Central memory CD8-positive, alpha-beta T cell (primary cell): ENCODE measurements at regions not wholly inside any gene's neighbourhood (a gene's known extent, or its start where the extent isn't known, plus 50 kb on each side); places are given as distances from the start of the nearest gene placed in this dataset.
"Not testable (repeated sequence)": the region's sequence is repeated elsewhere in the genome, so short reads cannot be mapped to it uniquely, and the experiment has no call there.

Source experiments
- ATAC-seq: fragments of 150-1000 bp; cut with Tn5 transposase; replicated peaks from 2 replicates; pipeline ENCODE4 v1.10.0; 2022; ENCODE audit warnings: mild to moderate bottlenecking, moderate FRiP score, moderate number of reproducible peaks; ENCODE audit not compliant: poor library complexity, severe bottlenecking; ENCODE audit errors: extremely low read depth
- DNase-seq, 2 donors: peaks; one replicate each; pipeline ENCODE4 v3.0.0; 2021; ENCODE audit warnings: low spot score in 2 of 2
- H3K27ac Mint-ChIP-seq: one replicate; pipeline ENCODE4 v1.8.0; 2022; ENCODE audit warnings: low read depth, mild to moderate bottlenecking, moderate library complexity, mixed read lengths
- H3K27me3 Mint-ChIP-seq: one replicate; pipeline ENCODE4 v1.8.0; 2022; ENCODE audit warnings: mixed read lengths
- H3K36me3 Mint-ChIP-seq: one replicate; pipeline ENCODE4 v1.8.0; 2022; ENCODE audit warnings: mild to moderate bottlenecking, moderate library complexity, mixed read lengths; ENCODE audit not compliant: insufficient read depth
- H3K4me1 Mint-ChIP-seq: one replicate; pipeline ENCODE4 v1.8.0; 2022; ENCODE audit warnings: mixed read lengths
- H3K4me3 Mint-ChIP-seq: one replicate; pipeline ENCODE4 v1.8.0; 2022; ENCODE audit warnings: mild to moderate bottlenecking, moderate library complexity, mixed read lengths
- H3K9me3 Mint-ChIP-seq: one replicate; pipeline ENCODE4 v1.8.0; 2022; ENCODE audit warnings: mixed read lengths

DNA sequence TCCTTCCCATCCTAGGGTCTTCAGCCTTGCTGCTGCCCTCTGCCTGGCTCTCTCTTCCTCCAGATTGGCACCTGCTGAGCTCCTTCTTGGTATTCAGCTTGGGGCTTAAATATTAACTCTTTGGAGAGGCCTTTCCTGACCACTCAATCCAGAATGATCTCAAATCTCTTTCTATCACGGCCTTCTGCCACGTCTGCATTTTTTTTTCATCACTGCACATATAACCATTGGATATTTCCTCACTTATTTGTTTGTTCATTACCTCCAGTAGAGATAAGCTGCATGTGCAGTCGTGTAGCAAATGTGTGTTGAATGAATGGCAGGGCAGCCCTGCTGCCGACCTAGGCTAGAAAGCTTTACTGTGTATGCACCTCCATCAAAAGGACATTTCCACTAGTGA, 51.6 kb upstream of the MPP7 start:
- Mint-ChIP-seq H3K9me3 (no peaks in the 10 kb centered on the region), H3K36me3 (peaks cover 2% of the 10 kb centered on the region), H3K27ac (no peak overlapping the region), H3K27me3 (no peaks in the 10 kb centered on the region), H3K4me1 (no peaks in the 10 kb centered on the region), H3K4me3 (no peak overlapping the region)
- DNase-seq (no peak), ATAC-seq (no peak)

DNA sequence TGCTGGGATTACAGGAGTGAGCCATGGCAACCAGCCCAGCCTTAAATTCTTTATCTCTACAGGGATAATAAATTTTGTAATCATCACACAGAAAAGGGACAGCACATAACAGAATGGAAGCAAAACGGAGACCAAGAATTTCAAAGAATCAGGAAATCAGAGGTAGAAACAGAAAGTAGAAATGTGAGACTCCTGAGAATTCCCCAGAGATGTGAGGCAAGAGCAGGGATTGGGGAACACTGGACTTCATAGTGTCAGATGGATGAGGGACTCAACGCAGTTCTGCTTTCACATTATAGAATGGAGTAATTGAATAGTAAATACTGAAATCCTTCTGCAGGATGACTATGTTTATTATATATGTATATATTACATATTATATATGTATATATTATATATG, 52.5 kb upstream of the MPP7 start:
- H3K9me3 Mint-ChIP-seq: no peaks in the 10 kb centered on the region
- no peak overlapping the region for H3K27ac Mint-ChIP-seq
- peaks cover 2% of the 10 kb centered on the region for H3K36me3 Mint-ChIP-seq
- DNase-seq: no peak
- no peaks in the 10 kb centered on the region for H3K27me3 Mint-ChIP-seq
- H3K4me1 Mint-ChIP-seq: no peaks in the 10 kb centered on the region
- H3K4me3 Mint-ChIP-seq: no peak overlapping the region
- no peak for ATAC-seq

DNA sequence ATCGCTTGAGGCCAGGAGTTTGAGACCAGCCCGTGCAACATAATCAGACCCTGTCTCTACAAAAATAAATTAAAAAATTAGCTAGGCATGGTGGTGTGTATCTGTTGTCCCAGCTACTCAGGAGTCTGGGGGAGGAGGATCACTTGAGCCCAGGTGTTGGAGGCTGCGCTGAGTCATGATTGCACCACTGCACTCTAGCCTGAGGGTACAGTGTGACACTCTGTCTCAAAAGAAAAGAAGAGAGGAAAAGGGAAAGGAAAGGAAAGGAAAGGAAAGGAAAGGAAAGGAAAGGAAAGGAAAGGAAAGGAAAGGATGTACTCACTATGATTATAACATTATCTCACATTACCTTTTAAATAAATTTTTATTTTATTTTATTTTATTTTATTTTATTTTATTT, 56.5 kb upstream of the MPP7 start:
- Mint-ChIP-seq H3K4me1 (no peaks in the 10 kb centered on the region), H3K27ac (no peak overlapping the region), H3K36me3 (peaks cover 4% of the 10 kb centered on the region), H3K27me3 (no peaks in the 10 kb centered on the region), H3K4me3 (no peak overlapping the region), H3K9me3 (no peaks in the 10 kb centered on the region)
- no peak for DNase-seq
- no peak for ATAC-seq

DNA sequence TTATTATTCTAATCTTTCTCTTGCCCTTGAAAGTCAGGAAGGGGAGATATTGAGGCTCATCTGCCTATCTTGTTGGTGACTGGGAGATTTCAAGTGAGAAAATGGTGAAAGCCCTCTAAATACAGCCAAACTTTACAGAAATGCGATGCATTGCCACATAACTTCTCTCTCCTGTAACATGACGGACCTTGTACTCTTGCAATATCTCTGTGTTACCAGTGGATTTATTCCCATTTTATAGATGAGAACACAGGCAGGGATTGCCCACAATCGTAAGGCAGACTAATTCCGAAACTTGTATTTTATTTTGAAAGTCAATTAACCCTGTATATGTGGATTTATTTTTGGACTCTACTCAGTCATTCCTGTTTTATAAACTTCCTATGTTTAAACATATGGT, 57.3 kb upstream of the MPP7 start:
- ATAC-seq: no peak
- DNase-seq: no peak
- H3K27ac Mint-ChIP-seq: no peak overlapping the region
- H3K36me3 Mint-ChIP-seq: peaks cover 4% of the 10 kb centered on the region
- H3K27me3 Mint-ChIP-seq: no peaks in the 10 kb centered on the region
- peaks cover 1% of the 10 kb centered on the region for H3K4me1 Mint-ChIP-seq
- no peak overlapping the region for H3K4me3 Mint-ChIP-seq
- H3K9me3 Mint-ChIP-seq: no peaks in the 10 kb centered on the region

DNA sequence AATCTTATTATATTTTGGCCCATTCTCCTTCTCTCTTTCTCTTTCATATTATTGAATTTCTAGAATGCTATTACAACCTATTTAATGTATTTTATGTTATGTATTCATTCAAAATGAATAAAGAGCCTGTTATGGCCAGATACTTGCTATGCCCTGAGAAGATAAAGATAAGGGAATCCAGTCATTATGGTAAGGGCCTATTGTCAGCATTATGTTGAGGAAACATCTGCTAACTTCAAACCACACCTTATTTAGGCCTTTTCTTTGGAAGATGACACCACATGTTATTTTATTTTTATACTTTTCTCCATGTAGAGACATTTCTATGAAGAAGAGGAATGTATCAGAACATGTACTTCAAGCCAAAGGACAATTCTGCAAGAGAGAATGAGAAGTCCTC, 60.5 kb upstream of the MPP7 start:
- H3K36me3 Mint-ChIP-seq: peaks cover 4% of the 10 kb centered on the region
- H3K27ac Mint-ChIP-seq: peak overlapping the region; percentile 57
- no peaks in the 10 kb centered on the region for H3K27me3 Mint-ChIP-seq
- H3K4me3 Mint-ChIP-seq: no peak overlapping the region
- DNase-seq (no peak), ATAC-seq (no peak)
- peaks cover 25% of the 10 kb centered on the region for H3K4me1 Mint-ChIP-seq
- no peaks in the 10 kb centered on the region for H3K9me3 Mint-ChIP-seq

DNA sequence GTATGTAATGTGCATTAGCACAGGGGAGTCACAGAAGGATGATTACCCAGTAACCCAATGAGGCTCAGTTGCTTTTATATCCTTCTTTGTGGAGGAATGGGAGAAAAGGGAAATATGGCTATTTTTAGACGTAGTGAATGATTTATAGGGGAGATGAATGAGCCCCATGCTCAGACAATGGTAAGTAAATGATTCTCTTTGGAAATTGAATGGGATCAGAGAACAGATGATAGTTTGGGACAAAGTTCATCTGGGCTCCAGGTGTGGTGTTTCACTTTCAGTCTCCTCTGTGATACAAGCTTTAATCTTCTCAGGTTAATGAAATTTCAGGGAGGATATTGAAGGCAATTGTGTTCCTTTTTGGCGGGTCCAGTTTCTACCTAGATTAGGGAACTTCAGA, 63.0 kb upstream of the MPP7 start:
- H3K36me3 Mint-ChIP-seq: peaks cover 1% of the 10 kb centered on the region
- H3K4me3 Mint-ChIP-seq: peak overlapping the region; percentile 61
- no peaks in the 10 kb centered on the region for H3K9me3 Mint-ChIP-seq
- ATAC-seq: no peak
- no peak for DNase-seq
- peak overlapping the region; percentile 94 for H3K27ac Mint-ChIP-seq
- peaks cover 37% of the 10 kb centered on the region for H3K4me1 Mint-ChIP-seq
- H3K27me3 Mint-ChIP-seq: no peaks in the 10 kb centered on the region

DNA sequence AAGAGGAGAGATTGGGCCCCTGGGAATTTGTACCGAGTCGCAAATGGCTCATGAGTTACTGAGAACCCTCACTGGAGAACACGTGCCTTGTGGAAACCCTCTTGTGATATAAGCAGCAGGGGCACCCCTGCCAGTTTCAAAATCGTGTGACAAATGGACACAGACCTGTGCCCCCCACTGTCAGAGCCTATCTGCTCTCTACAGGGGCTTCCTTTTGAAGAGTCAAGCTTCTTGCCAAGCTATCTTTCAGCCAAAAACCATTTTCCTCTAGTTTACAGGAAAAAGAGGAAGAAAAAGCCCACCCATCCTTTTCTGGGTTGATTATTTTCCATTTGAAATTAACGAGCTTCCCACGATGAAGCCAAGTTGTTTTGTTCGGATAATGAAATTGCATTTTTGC, 64.1 kb upstream of the MPP7 start:
- no peaks in the 10 kb centered on the region for H3K9me3 Mint-ChIP-seq
- DNase-seq (no peak), ATAC-seq (no peak)
- H3K27ac Mint-ChIP-seq: peak overlapping the region; percentile 42
- H3K27me3 Mint-ChIP-seq: no peaks in the 10 kb centered on the region
- H3K4me1 Mint-ChIP-seq: peaks cover 38% of the 10 kb centered on the region
- H3K36me3 Mint-ChIP-seq: peaks cover 1% of the 10 kb centered on the region
- H3K4me3 Mint-ChIP-seq: no peak overlapping the region

DNA sequence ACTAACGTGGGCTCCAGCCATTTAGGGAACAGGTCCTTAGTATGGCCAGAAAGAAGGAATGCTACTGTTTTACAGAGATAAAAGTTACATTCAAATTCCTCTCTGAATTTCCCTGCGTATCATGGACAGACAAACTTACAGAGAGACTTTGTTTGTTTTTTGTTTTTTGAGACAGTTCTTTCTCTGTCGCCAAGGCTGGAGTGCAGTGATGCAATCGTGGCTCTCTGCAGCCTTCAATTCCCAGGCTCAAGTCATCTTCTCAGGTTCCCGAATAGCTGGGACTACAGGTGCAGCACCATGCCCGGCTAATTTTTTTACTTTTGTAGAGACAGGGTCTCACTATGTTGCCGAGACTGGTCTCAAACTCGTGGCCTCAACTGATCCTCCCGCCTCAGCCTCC, 64.5 kb upstream of the MPP7 start:
- peaks cover 1% of the 10 kb centered on the region for H3K36me3 Mint-ChIP-seq

DNA sequence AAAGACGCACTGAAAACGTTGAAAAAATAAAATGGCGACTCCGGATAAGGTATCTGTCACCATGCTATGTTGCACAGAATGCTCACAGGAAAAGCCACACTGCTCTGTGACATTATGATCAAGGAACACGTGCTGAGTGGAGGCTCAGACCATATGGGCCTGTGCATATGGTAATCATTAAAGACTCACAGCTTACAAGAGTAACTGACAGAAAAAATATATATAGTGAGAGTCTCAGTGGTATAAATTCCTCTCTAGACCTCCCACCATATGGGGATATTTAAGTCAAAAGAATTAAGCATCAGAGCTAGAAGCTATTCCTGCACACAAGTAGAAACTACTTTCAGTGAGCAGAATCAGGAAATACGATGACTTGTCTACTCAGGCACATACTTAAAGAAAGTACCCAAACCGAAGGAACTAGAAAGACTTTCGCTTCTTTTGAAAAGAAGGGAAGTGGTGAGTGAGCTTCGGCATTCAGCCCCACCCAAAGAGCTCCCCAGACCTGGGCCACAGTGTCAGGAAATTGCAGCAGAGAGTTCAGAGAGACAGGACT, 65.1 kb upstream of the MPP7 start:
- Mint-ChIP-seq H3K4me1 (peaks cover 38% of the 10 kb centered on the region), H3K27me3 (no peaks in the 10 kb centered on the region), H3K36me3 (peaks cover 1% of the 10 kb centered on the region), H3K9me3 (no peaks in the 10 kb centered on the region), H3K27ac (peak overlapping the region; percentile 42), H3K4me3 (peak overlapping the region; percentile 61)
- ATAC-seq: peak; percentile 99
- peak in 1 of 2 donors; percentile 45 for DNase-seq

More for the DNA sequence above, 64.5 kb upstream of the MPP7 start:
- H3K9me3 Mint-ChIP-seq: no peaks in the 10 kb centered on the region
- peak overlapping the region; percentile 61 for H3K4me3 Mint-ChIP-seq
- H3K27me3 Mint-ChIP-seq: no peaks in the 10 kb centered on the region
- peak overlapping the region; percentile 42 for H3K27ac Mint-ChIP-seq
- H3K4me1 Mint-ChIP-seq: peaks cover 38% of the 10 kb centered on the region
- no peak for ATAC-seq
- no peak for DNase-seq

DNA sequence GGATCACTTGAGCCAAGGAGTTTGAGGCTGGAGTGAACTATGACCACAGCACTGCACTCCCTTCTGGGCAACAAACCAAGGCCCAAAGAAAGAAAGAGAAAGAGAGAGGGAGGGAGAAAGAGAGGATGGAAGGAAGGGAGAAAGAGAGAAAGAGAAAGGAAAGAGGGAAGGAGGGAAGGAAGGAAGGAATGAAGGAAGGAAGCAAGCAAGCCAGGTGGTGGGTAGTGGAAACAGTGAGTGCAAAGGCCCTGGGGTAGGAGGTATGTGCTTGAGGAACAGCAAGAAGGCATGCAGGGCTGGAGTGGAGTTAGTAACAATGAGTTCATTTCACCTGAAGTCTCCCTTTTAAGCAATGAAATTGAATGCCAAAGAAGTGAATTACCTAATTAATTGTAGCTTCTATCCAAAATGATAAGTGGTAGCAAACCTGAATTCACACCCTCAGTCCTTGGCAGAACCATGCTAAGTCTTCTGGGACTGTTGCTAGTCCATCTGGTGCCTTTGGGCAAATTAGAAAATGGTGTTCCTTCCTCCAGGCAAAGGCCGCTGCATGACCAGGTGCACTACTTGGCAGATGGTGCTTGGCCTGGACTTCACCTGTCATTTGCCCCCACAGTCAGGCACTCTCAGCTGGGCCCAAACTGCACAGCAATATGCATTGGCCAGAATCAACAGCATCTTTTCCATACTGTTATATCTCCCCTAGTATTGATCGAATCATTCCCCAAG, 67.4 kb upstream of the MPP7 start:
- ATAC-seq (no peak), DNase-seq (no peak)
- Mint-ChIP-seq H3K9me3 (no peaks in the 10 kb centered on the region), H3K36me3 (no peaks in the 10 kb centered on the region), H3K27me3 (no peaks in the 10 kb centered on the region), H3K4me3 (no peak overlapping the region), H3K4me1 (peaks cover 36% of the 10 kb centered on the region), H3K27ac (no peak overlapping the region)

DNA sequence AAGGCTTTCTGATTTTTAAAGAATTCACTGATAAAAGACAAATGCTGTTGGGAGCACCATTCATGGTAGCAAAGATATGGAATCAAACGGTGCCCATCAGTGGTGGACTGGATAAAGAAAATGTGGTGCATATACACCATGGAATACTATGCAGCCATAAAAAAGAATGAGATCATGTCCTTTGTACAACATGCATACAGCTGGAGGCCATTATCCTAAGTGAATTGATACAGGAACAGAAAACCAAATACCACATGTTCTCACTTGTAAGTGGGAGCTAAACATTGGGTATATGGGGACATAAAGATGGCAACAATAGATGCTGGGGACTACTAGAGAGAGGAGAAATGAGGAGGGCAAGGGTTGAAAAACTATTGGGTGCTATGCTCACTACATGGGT, 68.8 kb upstream of the MPP7 start:
- peaks cover 22% of the 10 kb centered on the region for H3K4me1 Mint-ChIP-seq
- H3K36me3 Mint-ChIP-seq, H3K27ac Mint-ChIP-seq, ATAC-seq, H3K27me3 Mint-ChIP-seq, H3K4me3 Mint-ChIP-seq, DNase-seq, H3K9me3 Mint-ChIP-seq: not testable (repeated sequence)

DNA sequence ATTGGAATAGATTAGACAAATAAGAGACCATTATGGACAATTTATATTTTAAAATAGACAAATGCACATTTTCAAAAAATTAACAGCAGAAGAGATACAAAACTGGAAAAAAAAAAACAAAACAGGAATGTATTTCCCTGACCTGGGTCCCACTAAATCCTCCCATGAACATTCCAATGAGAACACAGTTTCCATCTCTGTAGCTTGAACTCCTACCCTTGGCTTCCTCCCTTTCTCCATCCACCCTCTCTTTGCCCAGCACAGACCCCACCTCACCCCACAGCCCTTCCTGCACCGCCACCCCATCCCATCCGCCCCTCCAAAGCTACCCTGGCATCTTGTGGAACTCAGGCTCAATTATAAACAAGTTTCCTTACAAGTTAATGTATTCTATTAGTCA, 71.2 kb upstream of the MPP7 start:
- H3K4me3 Mint-ChIP-seq: no peak overlapping the region
- H3K4me1 Mint-ChIP-seq: peaks cover 11% of the 10 kb centered on the region
- no peak for ATAC-seq
- H3K27ac Mint-ChIP-seq: no peak overlapping the region
- no peaks in the 10 kb centered on the region for H3K9me3 Mint-ChIP-seq
- no peaks in the 10 kb centered on the region for H3K36me3 Mint-ChIP-seq
- DNase-seq: no peak
- H3K27me3 Mint-ChIP-seq: no peaks in the 10 kb centered on the region
